NCI-H2196 (cell line): ENCODE measurements at regions not wholly inside any gene's neighbourhood (a gene's known extent, or its start where the extent isn't known, plus 50 kb on each side); places are given as distances from the start of the nearest gene placed in this dataset.

Experiments used
- DNase-seq: peaks from one replicate; lab custom pipeline; 2025; ENCODE audit not compliant: unreplicated experiment; lab: John Stamatoyannopoulos, UW

- DNase-seq: no peak
These were observed 1259.5 kb upstream of the PIK3C3 start for GRCh38 chr18:40695526-40695925.

- no peak for DNase-seq
These were observed 1262.2 kb upstream of the PIK3C3 start for GRCh38 chr18:40692871-40693270.

- no peak for DNase-seq
These were observed 1265.0 kb upstream of the PIK3C3 start for GRCh38 chr18:40690062-40690461.

GRCh38 chr18:40687399-40687798 is 1267.6 kb upstream of the PIK3C3 start:
- DNase-seq: no peak

GRCh38 chr18:40686836-40687235 is 1268.2 kb upstream of the PIK3C3 start:
- DNase-seq: no peak

- no peak for DNase-seq
These were observed 1269.8 kb upstream of the PIK3C3 start for GRCh38 chr18:40685219-40685618.

GRCh38 chr18:40678318-40678717 is 1276.7 kb upstream of the PIK3C3 start:
- DNase-seq: no peak

GRCh38 chr18:40676668-40677067 is 1278.4 kb upstream of the PIK3C3 start:
- no peak for DNase-seq

- DNase-seq: no peak
These were observed 1281.9 kb upstream of the PIK3C3 start for GRCh38 chr18:40673150-40673549.

- no peak for DNase-seq
These were observed 1282.4 kb upstream of the PIK3C3 start for GRCh38 chr18:40672590-40672989.

GRCh38 chr18:40670668-40671375 is 1284.2 kb upstream of the PIK3C3 start:
- no peak for DNase-seq

GRCh38 chr18:40662898-40663437 is 1292.1 kb upstream of the PIK3C3 start:
- no peak for DNase-seq

- no peak for DNase-seq
These were observed 1301.4 kb upstream of the PIK3C3 start for GRCh38 chr18:40653682-40654081.

GRCh38 chr18:40652321-40652720 is 1302.7 kb upstream of the PIK3C3 start:
- no peak for DNase-seq

- no peak for DNase-seq
These were observed 1303.9 kb upstream of the PIK3C3 start for GRCh38 chr18:40651163-40651562.

- no peak for DNase-seq
These were observed 1312.3 kb upstream of the PIK3C3 start for GRCh38 chr18:40642692-40643229.

GRCh38 chr18:40631319-40631718 is 1323.7 kb upstream of the PIK3C3 start:
- DNase-seq: no peak

- no peak for DNase-seq
These were observed 1324.5 kb upstream of the PIK3C3 start for GRCh38 chr18:40630496-40630895.

GRCh38 chr18:40624959-40625358 is 1330.1 kb upstream of the PIK3C3 start:
- DNase-seq: no peak

- no peak for DNase-seq
These were observed 1341.3 kb upstream of the PIK3C3 start for GRCh38 chr18:40613721-40614120.

GRCh38 chr18:40612356-40612755 is 1342.7 kb upstream of the PIK3C3 start:
- DNase-seq: no peak

GRCh38 chr18:40608226-40608625 is 1346.8 kb upstream of the PIK3C3 start:
- no peak for DNase-seq
